Effector memory CD8-positive, alpha-beta T cell (primary cell): ENCODE measurements at regions not wholly inside any gene's neighbourhood (a gene's known extent, or its start where the extent isn't known, plus 50 kb on each side); places are given as distances from the start of the nearest gene placed in this dataset.
A peak's percentile ranks its signal among the peaks of the same experiment; 100 is the strongest.
"Not testable (repeated sequence)": the region's sequence is repeated elsewhere in the genome, so short reads cannot be mapped to it uniquely, and the experiment has no call there.

Experiments used
- ATAC-seq: fragments of 150-1000 bp; cut with Tn5 transposase; replicated peaks from 2 replicates; pipeline ENCODE4 v1.10.0; 2021; ENCODE audit warnings: mild to moderate bottlenecking, moderate library complexity
- DNase-seq, 3 experiments: peaks; one replicate each; pipeline ENCODE4 v3.0.0; 2021
- H3K27ac Mint-ChIP-seq, 2 donors: one replicate each; pipeline ENCODE4 v1.8.0; 2022; ENCODE audit warnings: mild to moderate bottlenecking in 2 of 2, mixed read lengths in 2 of 2, moderate library complexity in 2 of 2
- H3K27me3 Mint-ChIP-seq, 2 donors: one replicate each; pipeline ENCODE4 v1.8.0; 2022; ENCODE audit warnings: mixed read lengths in 2 of 2
- H3K36me3 Mint-ChIP-seq: one replicate; pipeline ENCODE4 v1.8.0; 2022; ENCODE audit warnings: mild to moderate bottlenecking, moderate library complexity, mixed read lengths; ENCODE audit not compliant: insufficient read depth
- H3K4me1 Mint-ChIP-seq, 2 donors: one replicate each; pipeline ENCODE4 v1.8.0; 2022; ENCODE audit warnings: low read depth in 2 of 2, mixed read lengths in 2 of 2
- H3K4me3 Mint-ChIP-seq, 2 donors: one replicate each; pipeline ENCODE4 v1.8.0; 2022; ENCODE audit warnings: mild to moderate bottlenecking in 2 of 2, mixed read lengths in 2 of 2, moderate library complexity in 2 of 2
- H3K9me3 Mint-ChIP-seq, 2 donors: one replicate each; pipeline ENCODE4 v1.8.0; 2022; ENCODE audit warnings: mixed read lengths in 2 of 2

- ATAC-seq: no peak
- Mint-ChIP-seq H3K27me3 (peaks cover 0 to 18% of the 10 kb centered on the region in 2 donors), H3K27ac (no peak overlapping the region), H3K9me3 (no peaks in the 10 kb centered on the region), H3K4me3 (no peak overlapping the region), H3K4me1 (no peaks in the 10 kb centered on the region), H3K36me3 (no peaks in the 10 kb centered on the region)
- no peak for DNase-seq
These were observed 244.3 kb upstream of the NRIP1 start for GRCh38 chr21:15309022-15309590.

GRCh38 chr21:15309721-15310120, 244.9 kb upstream of the NRIP1 start:
- Mint-ChIP-seq H3K4me3 (no peak overlapping the region), H3K27me3 (peaks cover 0 to 18% of the 10 kb centered on the region in 2 donors), H3K27ac (no peak overlapping the region), H3K36me3 (no peaks in the 10 kb centered on the region), H3K9me3 (no peaks in the 10 kb centered on the region), H3K4me1 (no peaks in the 10 kb centered on the region)
- DNase-seq (no peak), ATAC-seq (no peak)

- Mint-ChIP-seq H3K27me3 (peaks cover 0 to 10% of the 10 kb centered on the region in 2 donors), H3K4me1 (no peaks in the 10 kb centered on the region), H3K4me3 (no peak overlapping the region), H3K36me3 (no peaks in the 10 kb centered on the region), H3K27ac (no peak overlapping the region), H3K9me3 (no peaks in the 10 kb centered on the region)
- no peak for DNase-seq
- ATAC-seq: no peak
These were observed 246.7 kb upstream of the NRIP1 start for GRCh38 chr21:15311510-15311909.

GRCh38 chr21:15317034-15317433, 252.2 kb upstream of the NRIP1 start:
- not testable (repeated sequence) for H3K36me3 Mint-ChIP-seq, H3K9me3 Mint-ChIP-seq, H3K27me3 Mint-ChIP-seq, DNase-seq, H3K27ac Mint-ChIP-seq, H3K4me3 Mint-ChIP-seq, ATAC-seq, H3K4me1 Mint-ChIP-seq

GRCh38 chr21:15319727-15320126, 254.9 kb upstream of the NRIP1 start:
- H3K36me3 Mint-ChIP-seq: no peaks in the 10 kb centered on the region
- DNase-seq (no peak), ATAC-seq (no peak)
- H3K4me1 Mint-ChIP-seq: no peaks in the 10 kb centered on the region
- no peak overlapping the region for H3K4me3 Mint-ChIP-seq
- H3K27me3 Mint-ChIP-seq: peaks cover 0 to 8% of the 10 kb centered on the region in 2 donors
- H3K27ac Mint-ChIP-seq: no peak overlapping the region
- H3K9me3 Mint-ChIP-seq: no peaks in the 10 kb centered on the region

GRCh38 chr21:15324542-15324941, 259.7 kb upstream of the NRIP1 start:
- Mint-ChIP-seq H3K36me3 (no peaks in the 10 kb centered on the region), H3K4me1 (no peaks in the 10 kb centered on the region), H3K27ac (no peak overlapping the region)

GRCh38 chr21:15326032-15326867, 261.4 kb upstream of the NRIP1 start:
- Mint-ChIP-seq H3K27ac (no peak overlapping the region), H3K4me3 (no peak overlapping the region), H3K36me3 (no peaks in the 10 kb centered on the region), H3K4me1 (no peaks in the 10 kb centered on the region), H3K27me3 (peaks cover 0 to 8% of the 10 kb centered on the region in 2 donors), H3K9me3 (no peaks in the 10 kb centered on the region)
- no peak for ATAC-seq
- DNase-seq: no peak

More at GRCh38 chr21:15324542-15324941, 259.7 kb upstream of the NRIP1 start:
- ATAC-seq: no peak
- H3K9me3 Mint-ChIP-seq: no peaks in the 10 kb centered on the region
- H3K27me3 Mint-ChIP-seq: peaks cover 0 to 8% of the 10 kb centered on the region in 2 donors
- no peak for DNase-seq
- no peak overlapping the region for H3K4me3 Mint-ChIP-seq

- DNase-seq (no peak), ATAC-seq (no peak)
- no peaks in the 10 kb centered on the region for H3K4me1 Mint-ChIP-seq
These were observed 263.0 kb upstream of the NRIP1 start for GRCh38 chr21:15327637-15328265.

GRCh38 chr21:15329191-15329590, 264.4 kb upstream of the NRIP1 start:
- H3K9me3 Mint-ChIP-seq: no peaks in the 10 kb centered on the region
- H3K36me3 Mint-ChIP-seq: no peaks in the 10 kb centered on the region
- ATAC-seq: no peak
- peaks cover 0 to 3% of the 10 kb centered on the region in 2 donors for H3K27me3 Mint-ChIP-seq
- no peak overlapping the region for H3K27ac Mint-ChIP-seq
- H3K4me1 Mint-ChIP-seq: no peaks in the 10 kb centered on the region
- no peak overlapping the region for H3K4me3 Mint-ChIP-seq
- no peak for DNase-seq

More at GRCh38 chr21:15327637-15328265, 263.0 kb upstream of the NRIP1 start:
- Mint-ChIP-seq H3K4me3 (no peak overlapping the region), H3K36me3 (no peaks in the 10 kb centered on the region), H3K27me3 (no peaks in the 10 kb centered on the region), H3K27ac (peak overlapping the region in 1 of 2 donors; percentile 23), H3K9me3 (no peaks in the 10 kb centered on the region)

GRCh38 chr21:15330872-15331271, 266.1 kb upstream of the NRIP1 start:
- peaks cover 0 to 10% of the 10 kb centered on the region in 2 donors for H3K27me3 Mint-ChIP-seq
- no peaks in the 10 kb centered on the region for H3K4me1 Mint-ChIP-seq
- H3K9me3 Mint-ChIP-seq: no peaks in the 10 kb centered on the region
- ATAC-seq (no peak), DNase-seq (no peak)
- H3K27ac Mint-ChIP-seq: no peak overlapping the region
- H3K36me3 Mint-ChIP-seq: no peaks in the 10 kb centered on the region
- H3K4me3 Mint-ChIP-seq: no peak overlapping the region

GRCh38 chr21:15332572-15332971, 267.8 kb upstream of the NRIP1 start:
- ATAC-seq (no peak), DNase-seq (no peak)
- no peak overlapping the region for H3K27ac Mint-ChIP-seq
- H3K4me1 Mint-ChIP-seq: no peaks in the 10 kb centered on the region
- no peaks in the 10 kb centered on the region for H3K9me3 Mint-ChIP-seq
- H3K36me3 Mint-ChIP-seq: peaks cover 3% of the 10 kb centered on the region
- H3K27me3 Mint-ChIP-seq: peaks cover 9 to 10% of the 10 kb centered on the region in 2 donors
- no peak overlapping the region for H3K4me3 Mint-ChIP-seq

GRCh38 chr21:15333136-15333710, 268.4 kb upstream of the NRIP1 start:
- H3K4me1 Mint-ChIP-seq: no peaks in the 10 kb centered on the region
- H3K36me3 Mint-ChIP-seq: peaks cover 3% of the 10 kb centered on the region
- H3K27me3 Mint-ChIP-seq: peaks cover 10% of the 10 kb centered on the region in 2 donors
- no peaks in the 10 kb centered on the region for H3K9me3 Mint-ChIP-seq
- no peak for DNase-seq
- no peak overlapping the region for H3K4me3 Mint-ChIP-seq
- no peak for ATAC-seq
- H3K27ac Mint-ChIP-seq: no peak overlapping the region

GRCh38 chr21:15333951-15334350, 269.2 kb upstream of the NRIP1 start:
- DNase-seq (no peak), ATAC-seq (no peak)
- no peaks in the 10 kb centered on the region for H3K9me3 Mint-ChIP-seq
- peaks cover 3% of the 10 kb centered on the region for H3K36me3 Mint-ChIP-seq
- no peaks in the 10 kb centered on the region for H3K4me1 Mint-ChIP-seq
- H3K27ac Mint-ChIP-seq: no peak overlapping the region
- peaks cover 10% of the 10 kb centered on the region in 2 donors for H3K27me3 Mint-ChIP-seq
- no peak overlapping the region for H3K4me3 Mint-ChIP-seq
